Panc1 (cell line): ENCODE measurements at regions not wholly inside any gene's neighbourhood (a gene's known extent, or its start where the extent isn't known, plus 50 kb on each side); places are given as distances from the start of the nearest gene placed in this dataset.

Experiments used
- CTCF ChIP-seq: fragments of 450-650 bp; IDR thresholded peaks from 2 replicates; pipeline ENCODE4 v1.5.1; 2017; ENCODE audit warnings: mild to moderate bottlenecking
- SIN3A ChIP-seq: IDR thresholded peaks from 2 replicates; pipeline ENCODE4 v1.6.1; 2012; ENCODE audit warnings: low read depth, mild to moderate bottlenecking, low read length, moderate library complexity, borderline replicate concordance; ENCODE audit not compliant: insufficient read depth

- TF ChIP-seq CTCF (no peak), SIN3A (no peak)
Observed at GRCh38 chr10:128373831-128374230, 247.6 kb upstream of the MKI67 start.
